LNCaP clone FGC (cell line): ENCODE measurements at regions not wholly inside any gene's neighbourhood (a gene's known extent, or its start where the extent isn't known, plus 50 kb on each side); places are given as distances from the start of the nearest gene placed in this dataset.

ENCODE experiments used
- DNase-seq: peaks from one replicate; pipeline ENCODE4 v3.0.0-alpha.2; 2011; ENCODE audit warnings: low read depth
- H3K4me3 ChIP-seq: 2 replicates; pipeline ENCODE4 v1.5.1; 2011; ENCODE audit warnings: mild to moderate bottlenecking, low read depth, low read length, control low read depth
- CTCF ChIP-seq: IDR thresholded peaks from 2 replicates; pipeline ENCODE4 v1.5.1; 2012; ENCODE audit warnings: mild to moderate bottlenecking; ENCODE audit not compliant: control insufficient read depth, insufficient read depth; ENCODE audit errors: extremely low read depth

GRCh38 chr12:97751704-97752103, 289.1 kb downstream of the RMST start:
- H3K4me3 ChIP-seq, result no peak overlapping the region
- DNase-seq, result no peak
- TF ChIP-seq CTCF, result no peak

DNA sequence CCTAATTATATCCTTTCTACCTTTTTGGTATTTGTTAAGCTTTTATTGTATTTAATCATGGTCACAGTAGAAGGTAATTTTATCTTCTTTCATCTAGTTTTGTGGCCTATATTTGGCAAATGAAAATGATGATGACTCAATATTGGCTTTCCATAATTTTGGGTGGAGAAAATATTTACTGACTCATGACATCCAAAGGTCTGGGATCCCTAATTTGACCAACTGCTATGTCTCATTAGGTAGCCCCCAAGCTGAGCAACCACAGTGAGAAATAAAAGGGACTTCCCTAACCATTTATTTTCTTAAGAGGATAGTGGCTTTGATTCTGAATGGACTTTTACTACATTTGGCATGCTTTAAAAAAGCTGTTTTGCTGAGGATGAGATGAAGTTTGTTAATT, 289.5 kb downstream of the RMST start:
- H3K4me3 ChIP-seq, result no peak overlapping the region
- DNase-seq, result no peak
- TF ChIP-seq CTCF, result no peak

GRCh38 chr12:97753332-97753731, 290.7 kb downstream of the RMST start:
- TF ChIP-seq CTCF, result no peak
- no peak for DNase-seq
- H3K4me3 ChIP-seq, result no peak overlapping the region

- no peak for TF ChIP-seq CTCF
- no peak overlapping the region for H3K4me3 ChIP-seq
- DNase-seq, result no peak
Measured at GRCh38 chr12:97754306-97754705, 291.7 kb downstream of the RMST start.

GRCh38 chr12:97756066-97756666, 293.6 kb downstream of the RMST start:
- TF ChIP-seq CTCF, result no peak
- no peak for DNase-seq

DNA sequence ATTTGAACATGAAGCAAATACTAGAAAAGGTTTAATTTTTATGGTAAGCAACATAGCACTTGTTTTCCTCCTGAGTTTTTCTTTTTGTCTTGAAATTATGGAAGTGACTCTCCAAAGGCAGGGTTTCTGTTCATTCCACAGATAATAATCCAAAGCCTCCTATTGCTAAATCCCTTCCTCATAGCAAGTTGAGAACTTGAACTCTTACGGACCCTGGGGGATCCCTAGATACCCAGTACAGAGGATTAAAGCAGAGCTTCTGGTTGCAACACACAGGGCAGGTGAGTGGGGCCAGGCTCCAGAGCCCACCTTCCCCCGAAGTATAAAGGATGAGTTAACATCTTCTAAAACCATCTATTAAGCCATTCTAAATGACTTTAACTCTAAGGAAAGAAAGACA, 294.1 kb downstream of the RMST start:
- TF ChIP-seq CTCF, result no peak

More at GRCh38 chr12:97756066-97756666, 293.6 kb downstream of the RMST start:
- no peak overlapping the region for H3K4me3 ChIP-seq

More for the DNA sequence above, 294.1 kb downstream of the RMST start:
- no peak for DNase-seq
- no peak overlapping the region for H3K4me3 ChIP-seq
